Skeletal muscle tissue (tissue), 3 donors: ENCODE measurements at regions not wholly inside any gene's neighbourhood (a gene's known extent, or its start where the extent isn't known, plus 50 kb on each side); places are given as distances from the start of the nearest gene placed in this dataset.

Source experiments
- H3K27ac ChIP-seq: one replicate; pipeline ENCODE4 v1.7.0; 2013; ENCODE audit warnings: mild to moderate bottlenecking, low read depth, low read length, inconsistent platforms
- H3K27me3 ChIP-seq, 3 donors: one replicate each; pipeline ENCODE4 v1.7.0; 2013; ENCODE audit warnings: low read length in 3 of 3; ENCODE audit not compliant: control insufficient read depth in 3 of 3, insufficient read depth in 3 of 3
- H3K36me3 ChIP-seq, 3 donors: one replicate each; pipeline ENCODE4 v1.7.0; 2013; ENCODE audit warnings: low read length in 3 of 3; ENCODE audit not compliant: control insufficient read depth in 3 of 3, insufficient read depth in 3 of 3
- H3K4me1 ChIP-seq, 3 donors: one replicate each; pipeline ENCODE4 v1.7.0; 2013; ENCODE audit warnings: low read length in 3 of 3, mild to moderate bottlenecking in 3 of 3; ENCODE audit not compliant: control insufficient read depth in 3 of 3, insufficient read depth in 3 of 3
- H3K4me3 ChIP-seq, 3 donors: one replicate each; pipeline ENCODE4 v1.7.0; 2013; ENCODE audit warnings: low read length in 3 of 3
- H3K9ac ChIP-seq, 3 donors: one replicate each; pipeline ENCODE4 v1.7.0; 2013; ENCODE audit warnings: low read length in 3 of 3, mild to moderate bottlenecking in 3 of 3, moderate library complexity in 2 of 3, low read depth in 1 of 3
- H3K9me3 ChIP-seq, 3 donors: one replicate each; pipeline ENCODE4 v1.7.0; 2013; ENCODE audit warnings: low read length in 3 of 3; ENCODE audit not compliant: control insufficient read depth in 3 of 3
- donor health status: Osteomylitis.

DNA sequence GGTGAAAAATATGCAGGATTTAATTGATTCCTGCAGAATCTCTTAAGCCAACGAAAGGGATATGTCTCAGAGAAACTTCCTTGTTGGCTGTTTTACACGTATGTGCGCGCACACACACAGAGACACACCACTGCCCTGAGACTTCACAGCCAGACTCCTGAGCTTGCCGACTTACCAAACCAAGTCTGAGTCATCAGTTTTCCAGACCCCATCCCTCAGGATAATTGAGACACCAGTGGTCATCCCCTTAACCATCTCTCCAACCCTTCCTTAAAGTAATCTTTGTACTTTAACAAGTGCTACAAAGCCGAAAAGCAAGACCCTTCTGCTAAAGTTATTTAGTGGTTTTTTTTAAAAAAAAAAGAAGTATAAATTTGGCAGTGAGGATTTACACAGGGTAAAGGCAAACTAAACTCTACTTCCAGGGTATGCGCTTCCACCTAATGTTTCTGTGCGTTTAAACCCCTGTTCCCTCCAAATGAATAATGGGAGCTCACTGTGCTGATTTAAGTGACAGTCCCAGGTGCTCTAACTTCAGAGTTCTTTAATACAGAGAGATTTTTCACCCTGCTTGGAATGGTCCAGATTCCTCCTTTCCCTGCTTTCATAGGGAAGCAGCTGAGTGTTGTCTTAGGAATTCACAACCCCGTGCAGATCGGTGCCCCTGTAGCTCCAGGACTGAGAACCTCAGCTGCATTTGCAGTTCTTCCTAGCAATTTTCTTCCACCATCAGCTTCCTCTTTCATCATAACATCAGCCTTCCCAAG, 198.5 kb downstream of the INHBA start:
- Histone ChIP-seq H3K36me3 (no peaks in the 10 kb centered on the region), H3K9ac (no peak overlapping the region)

DNA sequence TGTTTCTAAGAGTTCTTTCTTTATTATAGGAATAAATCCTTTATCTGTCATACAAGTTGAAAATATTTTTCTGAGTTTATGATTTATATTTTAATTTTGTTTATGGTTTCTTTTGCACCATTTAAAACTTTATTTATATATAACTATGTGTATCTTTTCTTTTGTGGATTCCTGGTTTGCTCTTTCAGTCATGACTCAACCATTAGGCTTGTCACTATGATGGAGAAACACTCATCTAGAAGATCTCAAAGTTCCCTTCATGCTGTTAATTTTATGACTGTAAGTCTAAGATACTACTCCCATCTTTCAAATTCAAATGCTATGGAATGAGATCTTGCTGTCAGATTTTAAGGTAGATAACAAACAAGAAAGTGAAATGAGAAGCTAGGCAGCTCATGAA, 199.5 kb downstream of the INHBA start:
- Histone ChIP-seq H3K4me1 (no peaks in the 10 kb centered on the region), H3K9ac (no peak overlapping the region), H3K27me3 (peaks cover 0 to 2% (median 0%) of the 10 kb centered on the region in 3 donors), H3K9me3 (no peaks in the 10 kb centered on the region), H3K27ac (no peak overlapping the region), H3K4me3 (no peak overlapping the region), H3K36me3 (no peaks in the 10 kb centered on the region)

More for the DNA sequence above, 198.5 kb downstream of the INHBA start:
- Histone ChIP-seq H3K4me3 (no peak overlapping the region), H3K27me3 (peaks cover 0 to 2% (median 0%) of the 10 kb centered on the region in 3 donors), H3K9me3 (no peaks in the 10 kb centered on the region), H3K27ac (no peak overlapping the region), H3K4me1 (no peaks in the 10 kb centered on the region)

DNA sequence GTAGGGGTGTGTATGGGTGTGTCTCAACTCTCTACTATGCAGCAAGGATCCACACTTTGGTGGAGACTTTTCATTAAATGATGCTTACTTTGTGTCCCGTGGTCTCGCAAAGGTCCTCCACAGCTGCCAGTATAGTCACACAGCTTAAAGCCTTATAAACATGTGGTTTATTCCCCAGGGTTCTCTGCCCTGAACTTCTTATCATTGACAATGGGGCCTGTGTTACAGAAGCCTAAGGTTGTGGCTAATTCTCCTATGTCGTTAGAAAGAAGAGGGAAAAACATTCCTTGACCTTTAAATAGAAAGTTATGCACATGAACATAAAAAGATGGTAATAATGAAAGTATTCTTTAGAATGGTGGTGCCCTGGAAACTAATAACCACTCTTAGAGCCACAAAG, 201.4 kb downstream of the INHBA start:
- no peak overlapping the region for H3K9ac ChIP-seq
- H3K27ac ChIP-seq, result no peak overlapping the region
- H3K27me3 ChIP-seq, result peaks cover 0 to 2% (median 0%) of the 10 kb centered on the region in 3 donors

GRCh38 chr7:41501006-41501405, 201.9 kb downstream of the INHBA start:
- Histone ChIP-seq H3K27ac (no peak overlapping the region), H3K4me3 (no peak overlapping the region), H3K9me3 (no peaks in the 10 kb centered on the region), H3K9ac (no peak overlapping the region), H3K4me1 (no peaks in the 10 kb centered on the region), H3K36me3 (no peaks in the 10 kb centered on the region), H3K27me3 (peaks cover 0 to 2% (median 0%) of the 10 kb centered on the region in 3 donors)

More for the DNA sequence above, 201.4 kb downstream of the INHBA start:
- no peaks in the 10 kb centered on the region for H3K4me1 ChIP-seq
- no peaks in the 10 kb centered on the region for H3K36me3 ChIP-seq
- no peak overlapping the region for H3K4me3 ChIP-seq
- H3K9me3 ChIP-seq, result no peaks in the 10 kb centered on the region

GRCh38 chr7:41492603-41493002, 210.3 kb downstream of the INHBA start:
- H3K27ac ChIP-seq, result no peak overlapping the region
- H3K27me3 ChIP-seq, result no peaks in the 10 kb centered on the region
- H3K36me3 ChIP-seq, result no peaks in the 10 kb centered on the region
- H3K9me3 ChIP-seq, result no peaks in the 10 kb centered on the region
- H3K9ac ChIP-seq, result no peak overlapping the region
- no peak overlapping the region for H3K4me3 ChIP-seq
- no peaks in the 10 kb centered on the region for H3K4me1 ChIP-seq

GRCh38 chr7:41491883-41492471, 210.9 kb downstream of the INHBA start:
- H3K27ac ChIP-seq, result no peak overlapping the region
- H3K27me3 ChIP-seq, result no peaks in the 10 kb centered on the region

DNA sequence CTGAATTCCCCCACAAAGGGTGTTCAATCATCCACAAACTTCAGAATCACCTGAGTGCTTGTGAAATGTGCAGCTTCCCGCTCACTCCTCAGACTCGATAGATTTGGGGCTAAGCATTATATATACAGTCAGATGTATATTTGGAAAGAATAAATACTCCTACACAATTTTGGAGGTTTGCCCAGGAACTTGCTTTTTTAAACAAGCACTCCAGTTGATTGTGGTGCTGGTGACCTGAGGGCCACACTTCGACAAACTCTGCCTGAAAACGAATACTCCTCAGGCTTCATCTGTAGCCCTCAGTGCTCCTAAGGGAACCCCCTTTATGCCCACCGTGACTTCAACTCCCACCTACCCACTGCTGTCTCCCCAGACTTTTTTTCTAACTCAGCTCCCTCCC, 211.6 kb downstream of the INHBA start:
- no peak overlapping the region for H3K27ac ChIP-seq
- no peaks in the 10 kb centered on the region for H3K27me3 ChIP-seq
- no peaks in the 10 kb centered on the region for H3K4me1 ChIP-seq
- H3K4me3 ChIP-seq, result no peak overlapping the region
- H3K9ac ChIP-seq, result no peak overlapping the region
- no peaks in the 10 kb centered on the region for H3K9me3 ChIP-seq
- no peaks in the 10 kb centered on the region for H3K36me3 ChIP-seq

More at GRCh38 chr7:41491883-41492471, 210.9 kb downstream of the INHBA start:
- Histone ChIP-seq H3K4me1 (no peaks in the 10 kb centered on the region), H3K4me3 (no peak overlapping the region), H3K36me3 (no peaks in the 10 kb centered on the region), H3K9ac (no peak overlapping the region), H3K9me3 (no peaks in the 10 kb centered on the region)

DNA sequence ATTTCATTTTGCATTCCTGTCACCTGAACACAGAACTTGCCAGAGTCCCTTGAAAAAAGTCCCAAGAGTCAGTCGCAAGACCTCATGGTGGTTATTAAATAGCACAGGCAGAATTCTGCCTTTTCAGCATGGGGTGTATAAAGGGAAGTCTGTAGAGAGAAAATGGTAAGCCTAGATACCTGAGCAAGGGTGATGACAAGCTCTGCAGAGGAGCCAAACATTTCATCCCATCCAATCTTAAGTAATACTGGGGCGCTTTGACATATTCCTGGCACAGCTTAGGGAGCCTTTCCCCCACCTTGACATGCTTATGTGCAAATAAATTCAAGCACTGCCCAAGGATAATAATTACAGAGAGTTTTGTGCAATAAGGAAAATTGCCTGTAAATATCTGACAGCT, 213.0 kb downstream of the INHBA start:
- Histone ChIP-seq H3K27me3 (no peaks in the 10 kb centered on the region), H3K4me3 (no peak overlapping the region), H3K9me3 (no peaks in the 10 kb centered on the region), H3K4me1 (no peaks in the 10 kb centered on the region), H3K36me3 (no peaks in the 10 kb centered on the region), H3K9ac (no peak overlapping the region), H3K27ac (no peak overlapping the region)

DNA sequence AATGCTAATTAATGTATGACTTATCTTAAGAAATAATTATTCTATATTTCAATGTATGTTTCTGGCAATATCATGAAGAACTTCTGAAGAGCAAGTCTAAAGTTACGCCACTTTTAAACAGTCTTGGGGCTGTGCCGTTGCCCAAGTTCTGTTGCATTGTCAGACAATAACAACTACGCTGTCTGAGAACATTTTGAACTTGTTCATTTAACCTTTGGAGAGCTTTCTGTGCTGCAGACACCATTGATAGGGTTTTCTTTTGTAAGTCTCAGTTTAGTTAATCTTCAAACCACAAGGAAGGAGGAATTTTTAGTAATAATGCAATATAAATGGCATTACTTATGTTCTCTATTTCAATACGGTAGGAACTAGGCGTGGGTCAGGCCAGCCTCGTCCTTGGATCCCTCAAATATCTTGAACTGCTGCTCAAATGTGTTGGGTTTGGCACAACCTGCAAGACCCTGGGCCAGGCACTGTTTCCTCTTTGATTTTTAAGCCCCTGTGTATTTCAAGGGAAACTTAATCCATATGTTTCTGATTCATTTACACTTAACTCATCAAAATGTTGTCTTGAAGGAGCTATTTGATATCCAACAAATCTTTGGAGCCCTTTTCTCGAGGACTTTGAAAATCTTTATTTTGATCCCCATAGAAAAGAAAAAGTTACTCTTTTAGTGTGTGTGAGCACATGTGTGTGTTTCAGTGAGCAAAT, 215.5 kb downstream of the INHBA start:
- Histone ChIP-seq H3K9me3 (no peaks in the 10 kb centered on the region), H3K27ac (no peak overlapping the region)

DNA sequence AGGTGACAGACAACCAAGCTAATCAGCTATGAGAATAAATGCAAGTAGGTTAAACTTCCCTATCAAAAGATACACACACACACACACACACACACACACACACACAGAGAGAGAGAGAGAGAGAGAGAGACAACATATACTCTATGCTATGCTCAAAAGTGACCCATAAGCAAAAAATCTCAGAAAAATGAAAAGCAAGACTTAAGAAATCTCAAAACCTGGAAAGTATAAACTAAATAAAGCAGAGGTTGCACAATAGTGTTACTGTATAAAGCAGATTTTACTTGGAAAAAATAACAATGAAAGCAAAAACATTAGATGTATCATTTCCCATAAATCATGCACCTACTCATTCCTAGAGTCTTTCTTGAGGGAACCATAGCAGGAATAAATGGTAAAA, 221.5 kb downstream of the INHBA start:
- Histone ChIP-seq H3K9me3 (peaks cover 0 to 3% (median 0%) of the 10 kb centered on the region in 3 donors), H3K27me3 (no peaks in the 10 kb centered on the region), H3K36me3 (no peaks in the 10 kb centered on the region), H3K27ac (no peak overlapping the region), H3K4me1 (no peaks in the 10 kb centered on the region), H3K9ac (no peak overlapping the region), H3K4me3 (no peak overlapping the region)

More for the DNA sequence above, 215.5 kb downstream of the INHBA start:
- no peak overlapping the region for H3K9ac ChIP-seq
- no peaks in the 10 kb centered on the region for H3K36me3 ChIP-seq
- H3K27me3 ChIP-seq, result no peaks in the 10 kb centered on the region
- H3K4me1 ChIP-seq, result no peaks in the 10 kb centered on the region
- H3K4me3 ChIP-seq, result no peak overlapping the region
